ENCODE measurements at regions not wholly inside any gene's neighbourhood (a gene's known extent, or its start where the extent isn't known, plus 50 kb on each side); places are given as distances from the start of the nearest gene placed in this dataset.

DNA sequence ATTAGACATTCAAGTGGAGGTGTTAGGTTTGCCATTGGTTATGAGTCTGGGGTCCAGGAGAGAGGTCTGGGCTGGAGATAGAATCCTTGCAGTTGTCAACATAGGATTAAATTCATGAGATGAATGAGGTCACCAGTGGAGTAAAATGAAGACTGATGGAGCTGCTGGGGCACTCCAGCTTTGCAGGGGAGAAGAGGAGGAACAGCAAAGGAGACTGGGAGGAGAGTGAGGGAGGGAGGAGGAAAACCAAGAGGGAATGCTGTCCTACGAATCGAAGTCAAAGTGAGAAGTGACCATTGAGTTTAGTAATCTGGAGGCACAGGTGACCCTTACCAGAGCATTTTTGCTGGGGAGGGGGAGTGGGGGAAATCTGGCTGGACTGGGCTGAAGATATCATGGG, 178.2 kb upstream of the NR3C1 start:
- no peak for DNase-seq

DNA sequence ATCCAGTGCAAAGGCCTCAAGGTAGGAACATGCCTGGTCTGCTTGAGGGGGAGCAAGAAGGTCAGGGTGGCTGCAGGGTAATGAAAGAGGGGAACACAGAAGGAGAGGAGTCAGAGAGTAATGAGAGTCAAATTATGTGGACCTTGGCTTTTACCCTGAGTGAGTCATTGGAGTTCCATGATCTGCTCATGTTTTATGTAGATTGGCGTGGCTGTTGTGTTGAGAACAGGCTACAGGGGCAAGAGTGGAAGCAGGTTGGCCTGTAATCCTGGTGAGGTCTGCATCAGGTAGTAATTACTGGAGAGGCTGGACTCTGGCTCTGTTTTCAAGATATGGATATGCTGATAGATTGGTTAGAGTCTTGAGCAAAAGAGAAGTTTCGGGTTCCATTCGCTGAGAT, 177.7 kb upstream of the NR3C1 start:
- no peak for DNase-seq

DNA sequence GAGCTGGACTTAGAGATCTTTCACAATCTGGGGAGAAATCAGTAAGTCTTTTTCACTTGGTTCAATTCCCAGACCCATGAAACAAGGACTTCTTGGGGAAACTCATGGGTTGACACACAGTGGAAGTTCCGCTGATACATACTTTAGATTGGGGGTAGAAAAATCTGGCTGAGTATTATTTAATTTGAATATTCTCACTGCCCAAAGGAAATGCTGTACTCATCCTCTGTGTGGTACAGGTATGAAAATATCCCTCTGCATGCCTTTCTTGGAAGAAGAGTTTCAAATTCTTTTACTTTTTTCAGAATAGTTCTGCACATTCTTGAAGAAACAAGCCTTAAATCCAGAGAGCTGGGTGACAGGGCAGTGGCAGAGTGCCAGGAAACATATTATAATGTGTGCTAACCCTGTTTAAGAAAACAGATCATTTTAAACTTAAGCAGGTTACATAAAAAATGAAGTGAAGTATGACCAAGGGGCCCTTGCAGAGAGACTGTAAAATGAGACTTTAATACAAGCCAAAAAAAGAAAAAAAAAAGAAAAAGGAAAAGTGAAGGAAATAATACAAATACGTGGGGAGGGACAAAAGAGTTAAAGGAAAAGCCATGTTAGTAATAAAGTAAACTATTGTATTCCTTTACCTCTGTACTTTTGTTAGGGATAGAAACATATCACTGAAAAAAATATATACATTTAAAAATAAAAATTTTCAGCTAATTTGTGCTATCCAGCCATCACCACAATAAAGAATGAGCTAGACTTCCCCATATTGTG, 173.4 kb upstream of the NR3C1 start:
- DNase-seq: no peak

DNA sequence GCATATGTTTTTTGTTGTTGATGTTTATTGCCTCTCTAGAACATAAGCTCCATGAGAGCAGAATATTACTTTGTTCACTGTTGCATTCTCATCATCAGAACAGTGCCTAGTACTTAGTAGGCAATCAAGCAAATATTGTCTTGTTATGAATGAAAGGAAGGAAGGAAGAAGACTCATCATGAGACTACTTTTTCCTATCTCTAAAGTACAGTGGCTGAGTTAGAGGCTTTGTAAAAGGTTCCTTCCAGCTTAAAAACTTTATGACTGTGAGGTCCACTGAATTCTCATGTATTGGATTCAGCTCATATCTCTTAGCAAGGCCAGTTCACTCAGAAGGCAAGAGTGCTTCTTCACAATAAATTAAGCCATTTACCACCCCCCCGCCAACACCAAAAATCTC, 171.8 kb upstream of the NR3C1 start:
- no peak for DNase-seq

DNA sequence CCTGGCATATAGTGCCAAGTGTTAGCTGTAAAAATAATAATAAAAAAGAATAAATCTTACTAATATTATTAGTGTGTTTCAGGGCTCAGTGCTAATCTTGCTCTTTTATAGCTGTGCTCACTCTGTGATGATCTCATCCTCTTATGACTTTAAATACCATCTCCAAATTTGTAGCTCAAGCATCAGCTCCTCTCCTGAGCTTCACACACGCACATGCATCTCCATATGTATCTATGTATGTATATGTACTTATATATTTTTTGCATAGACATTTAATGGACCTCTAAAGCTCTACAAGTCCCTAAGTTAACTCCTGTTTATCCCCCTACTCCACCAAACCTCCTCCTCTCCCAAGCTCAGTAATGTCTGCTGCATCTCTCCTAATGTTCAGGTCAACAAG, 170.8 kb upstream of the NR3C1 start:
- no peak for DNase-seq

DNA sequence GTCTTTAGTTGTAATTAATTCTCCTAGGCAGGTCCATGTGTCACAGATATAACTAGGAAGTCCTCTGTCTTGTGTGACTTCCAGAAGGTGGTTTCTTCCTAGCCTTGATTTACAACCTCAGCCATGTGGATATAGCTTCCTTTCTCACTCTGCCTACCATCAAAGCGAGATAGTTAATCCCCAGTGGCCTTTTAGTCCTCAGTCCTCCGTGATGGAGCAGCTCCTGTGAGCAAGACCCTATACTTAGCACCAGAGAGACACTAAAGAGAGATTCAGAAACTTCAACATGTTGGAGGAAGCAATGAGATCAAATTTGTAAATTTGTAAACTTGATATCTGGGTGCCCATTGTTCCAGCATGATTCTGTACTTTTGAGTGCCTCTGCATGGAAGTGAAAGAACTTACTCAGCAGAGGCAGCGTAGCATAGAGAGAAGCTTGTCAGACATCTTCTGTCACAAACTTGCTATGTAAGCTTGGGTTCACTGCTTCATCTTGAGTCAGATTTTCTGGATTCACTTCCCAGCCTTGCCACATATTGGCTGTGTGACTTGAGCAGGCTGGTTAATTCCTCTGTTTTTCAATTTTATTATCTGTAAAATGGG, 170.2 kb upstream of the NR3C1 start:
- DNase-seq: no peak

DNA sequence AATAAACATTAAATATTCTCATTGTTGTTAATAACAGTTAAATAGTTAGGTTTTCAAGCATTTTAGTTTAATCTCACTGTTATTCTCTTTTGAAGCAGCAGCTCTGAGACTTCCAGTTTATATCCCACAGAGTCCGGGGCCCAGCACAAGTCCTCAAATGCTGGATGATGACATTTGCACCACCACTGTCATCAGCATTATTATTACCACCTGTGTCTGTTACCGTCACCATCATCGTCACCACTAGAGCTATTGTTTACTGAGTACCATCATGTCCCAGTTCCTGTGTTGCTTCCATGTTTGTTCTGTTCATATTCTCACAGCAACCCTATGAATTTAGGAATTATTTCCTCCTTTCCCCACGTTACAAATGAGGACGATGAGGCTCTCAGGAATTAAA, 169.2 kb upstream of the NR3C1 start:
- DNase-seq: no peak

DNA sequence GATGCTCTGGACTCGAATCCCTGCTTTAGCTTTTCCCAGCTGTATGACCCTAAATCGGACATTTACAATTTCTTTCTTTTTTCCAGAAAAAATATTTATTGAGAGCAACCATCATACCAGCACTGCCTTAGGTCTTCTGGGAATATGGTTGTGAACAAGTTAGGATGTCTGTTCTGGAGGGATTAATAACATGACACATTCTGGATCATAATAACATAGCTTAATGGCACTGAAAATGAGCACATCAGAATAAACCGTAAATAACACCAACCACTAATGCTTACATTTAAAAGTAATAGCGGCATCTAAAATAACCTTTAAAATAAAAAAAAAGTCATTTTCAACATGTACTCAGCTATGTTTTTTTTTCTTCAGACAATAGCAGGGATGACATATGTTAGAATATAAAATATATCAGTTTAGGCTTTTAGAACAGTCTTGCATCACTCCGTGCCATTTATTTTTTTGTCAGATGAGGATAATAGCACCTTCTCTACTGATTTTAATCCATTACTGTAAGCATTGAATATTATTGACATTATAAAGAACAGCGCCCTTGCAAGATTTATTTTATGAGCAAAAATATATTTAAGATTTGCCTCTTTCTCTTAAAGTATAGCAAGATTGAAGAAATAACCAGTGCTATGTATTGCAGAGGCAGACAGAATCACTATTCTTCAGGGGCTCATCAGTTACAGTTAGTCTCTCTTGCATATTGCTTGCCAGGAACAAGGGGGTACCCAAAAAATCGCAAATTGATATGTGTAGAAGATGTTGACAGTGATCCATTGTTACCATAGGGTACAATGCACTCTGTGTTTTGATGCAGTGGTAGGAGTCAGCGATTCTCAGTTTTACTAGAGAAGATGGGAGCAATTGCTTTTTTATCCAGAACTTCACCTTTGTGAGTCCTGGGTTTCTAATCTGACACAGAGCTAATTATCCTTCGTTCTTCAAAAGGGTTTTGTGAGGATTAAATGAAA, 168.4 kb upstream of the NR3C1 start:
- no peak for DNase-seq

DNA sequence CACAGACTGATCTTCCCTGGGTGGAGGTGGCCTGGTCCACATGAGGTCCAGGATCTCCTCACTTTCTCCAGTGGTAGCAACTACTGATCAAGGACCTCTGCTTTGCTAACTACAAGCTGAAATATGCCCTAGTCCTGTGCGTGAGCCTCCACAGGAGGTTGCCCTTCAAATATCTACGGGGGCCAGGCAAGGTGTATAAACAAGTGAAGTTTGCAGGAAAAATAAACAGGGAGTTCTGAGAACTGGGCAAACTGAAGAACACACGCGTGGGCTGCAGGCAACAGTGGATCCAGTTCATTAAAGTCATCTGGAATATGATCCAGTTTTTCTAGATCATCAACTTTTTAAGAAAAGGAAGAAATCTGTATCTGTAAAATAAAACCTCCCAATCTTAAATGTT, 167.5 kb upstream of the NR3C1 start:
- no peak for DNase-seq

DNA sequence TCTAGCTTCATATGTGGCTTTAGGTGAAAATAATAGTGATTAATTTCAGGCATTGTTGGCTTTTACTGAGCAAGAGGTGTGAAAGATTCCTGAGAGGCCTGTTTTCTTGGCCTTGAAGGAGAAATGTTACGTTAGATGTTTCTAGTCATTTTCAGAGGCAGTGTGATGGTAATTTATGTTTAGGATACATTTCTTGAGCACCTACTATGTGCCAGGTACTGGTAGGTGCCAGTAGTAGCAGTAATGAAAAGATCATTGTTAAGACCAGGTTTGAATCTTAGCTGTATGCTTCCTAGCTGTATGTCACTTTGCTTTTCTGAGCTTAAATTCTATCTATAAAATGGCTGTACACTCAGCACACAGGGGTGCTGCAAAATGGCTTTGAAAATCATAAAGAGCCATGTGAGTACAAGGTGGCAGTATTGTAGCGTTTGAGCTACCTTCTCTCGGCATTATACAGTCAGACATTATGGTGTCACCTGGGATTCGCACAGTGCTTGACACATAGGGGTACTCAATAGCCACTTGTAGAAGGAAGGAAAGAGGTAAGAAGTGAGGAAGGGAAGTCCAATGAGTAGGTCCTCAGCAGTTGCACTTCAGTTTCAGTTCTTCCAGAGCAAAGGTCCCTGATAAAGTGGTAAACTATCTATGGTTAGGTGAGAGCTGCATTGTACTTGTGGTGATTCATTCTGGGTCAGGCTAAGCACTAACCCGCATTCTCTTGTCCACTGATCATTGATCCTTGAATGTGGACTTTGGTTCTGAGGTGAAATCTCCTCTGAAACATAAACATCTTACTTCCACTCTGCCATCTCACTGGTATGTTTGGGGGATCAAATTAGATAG, 166.5 kb upstream of the NR3C1 start:
- no peak for DNase-seq

DNA sequence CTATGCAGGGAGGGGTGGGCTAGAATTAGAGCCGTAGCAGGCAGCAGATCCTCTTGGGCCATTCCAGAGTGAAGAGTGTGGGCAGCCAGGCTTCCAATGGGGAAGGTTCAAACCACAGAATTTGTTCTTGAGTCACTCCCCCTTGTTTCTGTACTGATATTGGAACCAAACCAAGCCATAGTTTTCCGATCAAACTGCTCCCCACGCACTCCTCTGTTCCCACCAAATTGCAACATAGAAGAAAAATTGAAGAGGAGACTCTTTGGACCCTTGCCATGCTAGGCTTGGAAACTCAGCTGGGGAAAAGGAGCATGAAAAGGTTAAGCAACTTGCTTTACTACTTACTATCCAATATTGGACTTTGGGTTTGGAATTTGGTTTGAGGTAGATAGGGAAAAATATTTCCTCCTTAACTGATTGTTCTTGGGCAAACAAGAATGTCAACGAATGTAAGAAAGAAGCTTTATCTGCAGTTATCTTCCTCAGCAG, 165.8 kb upstream of the NR3C1 start:
- DNase-seq: no peak

DNA sequence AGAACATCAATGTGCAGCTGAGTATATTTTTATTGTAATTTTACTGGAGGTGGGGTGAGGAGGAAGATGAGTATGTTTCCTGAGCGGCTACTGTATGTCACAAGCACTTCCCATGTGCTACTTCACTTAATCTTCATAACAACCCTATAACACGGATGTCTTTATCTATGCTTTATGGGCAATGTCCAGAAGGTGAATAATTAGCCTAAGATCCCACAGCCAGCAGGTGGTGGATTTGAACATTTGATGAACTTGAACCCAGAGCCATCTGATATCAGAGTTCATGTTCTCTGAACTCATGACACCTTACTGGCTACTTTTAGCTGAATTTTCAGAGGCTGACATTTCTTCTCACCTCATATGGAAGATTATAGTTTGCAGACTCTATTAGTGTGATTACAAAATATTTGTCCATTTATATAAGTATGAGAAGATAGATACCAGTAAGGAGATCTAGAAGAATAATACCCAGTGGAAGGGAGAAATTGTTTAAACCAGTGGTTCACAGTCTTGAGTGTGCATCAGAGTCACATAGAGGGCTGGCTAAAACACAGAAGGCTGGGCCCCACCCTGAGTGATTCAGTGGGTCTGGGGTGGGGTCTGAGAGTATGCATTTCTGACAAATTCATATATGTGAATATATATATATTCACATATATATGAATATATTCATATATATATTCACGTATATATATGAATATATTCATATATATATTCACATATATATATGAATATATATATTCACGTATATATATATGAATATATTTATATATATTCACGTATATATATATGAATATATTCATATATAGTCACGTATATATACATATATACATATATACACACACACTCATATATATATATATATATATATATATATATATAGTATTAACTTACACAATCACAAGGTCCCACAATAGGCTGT, 164.4 kb upstream of the NR3C1 start:
- no peak for DNase-seq

DNA sequence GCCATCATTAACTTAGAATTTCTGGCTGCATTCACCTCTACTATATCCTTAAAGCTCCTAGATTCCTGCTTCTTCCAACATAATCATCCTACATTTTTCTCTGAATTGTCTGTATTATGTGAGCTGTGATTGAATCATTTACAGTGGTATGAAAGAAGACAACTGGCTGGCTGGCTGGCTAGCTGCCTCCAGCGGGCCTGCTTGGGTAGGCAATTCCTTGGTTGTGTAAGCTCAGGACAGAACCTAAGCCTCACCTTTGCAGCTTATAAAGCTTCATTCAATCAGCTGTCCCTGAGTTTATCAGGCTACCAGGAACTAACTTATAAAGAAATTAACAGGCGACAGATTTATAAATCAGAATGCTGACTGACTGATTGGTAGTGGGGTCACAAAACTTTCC, 162.7 kb upstream of the NR3C1 start:
- no peak for DNase-seq

DNA sequence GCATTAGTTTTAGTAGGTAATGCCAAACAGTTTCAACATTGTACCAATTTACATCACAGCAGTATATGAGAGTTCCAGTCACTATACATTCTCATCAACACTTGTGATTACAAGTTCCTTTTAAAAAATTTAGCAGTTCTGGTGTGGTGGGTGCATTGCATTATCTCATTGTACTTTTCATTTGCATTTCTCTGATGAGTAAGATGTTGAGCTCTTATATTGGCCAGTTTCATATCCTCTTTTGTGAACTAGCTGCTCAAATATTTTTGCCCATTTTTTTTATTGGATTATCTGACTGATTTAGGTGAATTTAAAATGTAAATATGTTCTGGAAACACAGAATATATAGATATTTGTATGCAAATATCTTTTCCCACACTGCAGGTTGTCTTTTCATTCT, 160.9 kb upstream of the NR3C1 start:
- no peak for DNase-seq

DNA sequence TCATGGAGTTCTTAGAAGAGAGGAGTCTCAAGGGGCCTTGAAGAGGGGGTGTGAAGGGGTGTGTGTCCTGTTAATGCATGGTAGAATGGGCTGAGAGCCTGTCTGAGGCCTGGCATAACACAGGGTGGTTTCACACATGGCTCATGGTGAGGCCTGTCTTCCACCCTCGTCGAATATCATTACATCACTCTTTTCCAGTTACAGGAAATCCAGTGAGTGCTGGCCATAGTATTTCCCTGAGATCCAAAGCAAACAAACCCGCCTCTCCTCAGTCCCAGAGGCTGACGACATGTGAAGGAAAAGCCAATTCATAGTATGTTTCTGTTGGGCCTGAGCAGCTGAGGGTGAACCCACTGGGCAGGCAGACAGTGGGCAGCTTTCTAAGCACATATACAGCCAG, 159.4 kb upstream of the NR3C1 start:
- no peak for DNase-seq

DNA sequence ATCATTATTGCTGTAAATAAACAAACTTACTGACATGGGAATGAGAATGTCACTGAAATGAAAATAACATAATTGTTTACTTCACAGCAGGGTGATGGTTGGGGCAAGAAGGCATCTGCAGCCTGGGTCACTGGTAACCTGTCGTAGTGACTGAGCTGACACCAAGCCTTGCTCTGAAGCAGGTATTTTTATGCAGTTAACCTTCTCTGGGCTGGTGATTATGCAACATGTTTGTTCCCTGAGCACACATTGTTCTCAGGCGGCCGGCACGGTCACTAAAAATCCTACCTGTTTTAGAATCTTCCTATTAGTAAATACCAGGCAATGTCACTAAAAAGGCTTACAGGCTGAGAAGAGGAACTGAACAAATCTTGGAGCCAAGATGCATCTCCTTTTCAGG, 157.7 kb upstream of the NR3C1 start:
- no peak for DNase-seq

DNA sequence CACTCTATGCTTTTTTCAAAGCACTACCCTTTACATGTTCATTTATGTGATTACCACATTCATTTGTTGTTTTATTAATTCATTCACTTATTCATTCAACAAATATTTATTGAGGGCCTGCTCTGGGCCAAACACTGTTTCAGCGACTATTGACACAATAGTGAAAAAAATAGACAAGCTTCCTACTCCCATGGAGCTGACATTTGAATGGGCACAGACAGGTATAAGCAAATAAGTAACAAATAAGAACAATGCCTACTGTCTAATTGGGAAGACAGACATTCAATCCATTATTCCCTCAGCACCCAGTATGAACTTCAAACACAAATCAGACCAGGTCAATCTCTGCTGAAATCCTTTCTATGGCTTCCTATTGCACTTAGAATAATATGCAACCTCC, 156.9 kb upstream of the NR3C1 start:
- no peak for DNase-seq

DNA sequence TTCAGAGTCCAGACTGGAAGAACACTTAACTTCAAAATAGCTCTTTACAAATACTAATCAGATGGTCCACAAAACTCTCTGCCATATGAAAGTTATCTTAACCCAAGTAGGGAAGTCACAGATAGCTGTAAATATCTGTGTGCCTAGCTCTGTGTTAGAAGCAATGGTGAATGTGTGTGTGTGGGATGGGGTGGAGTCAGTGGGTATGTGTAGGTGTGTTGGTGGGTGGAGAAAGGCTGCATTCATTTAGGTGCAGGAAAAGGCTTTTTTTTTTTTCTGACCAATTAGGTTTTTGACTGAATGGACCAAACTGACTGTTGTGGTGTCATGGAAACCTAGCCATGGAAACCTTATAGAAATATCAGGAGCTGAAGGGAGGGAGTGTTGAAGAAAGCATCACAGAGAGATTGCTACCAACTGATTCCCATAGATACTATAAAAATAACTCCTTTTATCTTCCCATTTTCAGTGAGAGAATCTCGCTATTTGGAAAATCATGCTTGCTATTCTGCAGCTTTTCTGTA, 156.2 kb upstream of the NR3C1 start:
- DNase-seq: no peak

DNA sequence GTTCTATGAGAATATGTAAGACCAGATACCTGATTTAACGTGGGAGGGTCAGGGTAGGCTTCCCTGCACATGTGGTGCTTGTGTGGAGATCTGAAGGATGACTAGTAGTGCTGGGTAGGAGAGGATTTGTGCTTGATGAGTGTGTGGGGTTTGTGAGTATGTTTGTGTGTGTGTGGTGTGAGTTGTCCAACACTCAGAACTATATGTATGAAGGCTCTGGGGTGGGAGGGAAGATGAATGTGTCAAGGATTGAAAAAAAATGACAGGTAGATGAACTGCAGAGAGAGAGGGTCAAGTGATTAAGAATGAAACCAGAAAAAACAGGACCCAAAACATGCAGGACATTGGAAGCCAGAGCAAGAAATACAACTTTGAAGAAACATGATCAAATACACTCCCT, 154.6 kb upstream of the NR3C1 start:
- DNase-seq: no peak

DNA sequence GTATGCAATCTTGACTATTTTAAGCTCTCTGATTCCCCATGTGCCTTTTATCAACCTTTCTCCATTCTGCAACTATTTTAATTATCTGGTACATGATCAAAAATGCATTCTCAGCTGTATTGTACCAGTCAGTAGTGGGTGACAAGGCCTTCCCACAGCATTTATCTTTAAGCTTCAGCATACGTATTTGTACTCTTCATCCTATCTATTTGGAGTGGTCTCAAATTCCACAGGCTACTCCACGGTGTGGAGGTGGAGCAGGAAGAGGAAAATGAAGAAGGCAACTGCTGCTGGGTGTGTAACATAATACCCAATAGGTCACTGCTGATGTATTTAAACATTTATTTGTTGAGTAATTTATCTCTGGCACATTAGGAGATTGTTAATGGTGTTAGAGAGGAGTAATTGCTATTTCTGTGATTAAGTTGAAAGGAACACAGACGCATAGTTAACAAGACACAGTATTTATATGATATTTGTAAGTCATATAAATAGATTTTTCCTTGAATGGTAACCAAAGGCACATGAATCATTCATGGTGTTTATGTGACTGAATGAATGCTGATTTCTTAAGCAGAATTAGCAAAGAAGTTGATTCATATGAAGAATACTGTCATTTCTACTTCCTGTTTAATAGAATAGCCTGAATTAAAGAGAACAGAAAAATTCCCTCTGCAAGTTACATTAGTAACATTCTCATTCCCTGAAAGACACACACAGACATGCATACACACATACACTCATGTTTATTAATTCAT, 153.8 kb upstream of the NR3C1 start:
- DNase-seq: no peak

All from NK-92 treated with Interleukin-12 subunit alpha and Interleukin-12 subunit beta, amount 100 ng/mL, for 24 hours (cell line).